ENCODE measurements at regions not wholly inside any gene's neighbourhood (a gene's known extent, or its start where the extent isn't known, plus 50 kb on each side); places are given as distances from the start of the nearest gene placed in this dataset.

DNA sequence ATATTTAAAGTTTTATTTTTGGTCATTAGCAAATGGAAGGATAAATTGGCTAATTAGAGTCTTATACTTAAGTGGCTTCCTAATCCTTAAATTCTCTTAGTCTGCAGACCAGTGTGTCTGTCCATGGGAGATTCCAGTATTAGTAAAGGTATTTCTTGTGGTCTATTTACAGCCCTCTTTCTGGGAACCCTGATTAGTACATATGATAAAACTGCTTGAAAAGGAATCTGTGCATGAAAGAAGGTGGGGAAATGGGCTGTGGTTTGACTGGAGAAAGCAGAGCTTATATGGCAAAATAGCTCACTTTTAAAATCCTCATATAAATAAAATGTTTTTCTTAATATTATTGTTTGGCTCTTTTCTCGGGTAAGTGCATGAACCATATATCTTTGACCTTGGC lies 124.5 kb upstream of the RHOBTB1 start:
- Histone ChIP-seq H3K9ac (ENCODE audit: low read length) (no peak overlapping the region), H3K4me2 (ENCODE audit: low read depth, low read length, poor library complexity, severe bottlenecking) (no peak overlapping the region), H3K36me3 (ENCODE audit: low read length) (no peaks in the 10 kb centered on the region), H3K79me2 (ENCODE audit: insufficient read depth, low read length) (no peaks in the 10 kb centered on the region), H3K9me2 (replicated peaks; ENCODE audit: insufficient read depth, low read length) (no peaks in the 10 kb centered on the region), H3K27me3 (ENCODE audit: low read length) (no peaks in the 10 kb centered on the region), H4K20me1 (ENCODE audit: low read depth, low read length) (no peaks in the 10 kb centered on the region), H3K9me3 (ENCODE audit: insufficient read depth, low read length) (no peaks in the 10 kb centered on the region), H3K27ac (ENCODE audit: low read depth, low read length) (no peak overlapping the region), H2AFZ (ENCODE audit: low read depth, low read length, severe bottlenecking) (no peak overlapping the region), H3K4me3 (ENCODE audit: insufficient read depth, low read length, poor library complexity, severe bottlenecking) (no peak overlapping the region), H3F3A (ENCODE audit: insufficient read depth) (no peaks in the 10 kb centered on the region)
- TF ChIP-seq, protein P1, sequence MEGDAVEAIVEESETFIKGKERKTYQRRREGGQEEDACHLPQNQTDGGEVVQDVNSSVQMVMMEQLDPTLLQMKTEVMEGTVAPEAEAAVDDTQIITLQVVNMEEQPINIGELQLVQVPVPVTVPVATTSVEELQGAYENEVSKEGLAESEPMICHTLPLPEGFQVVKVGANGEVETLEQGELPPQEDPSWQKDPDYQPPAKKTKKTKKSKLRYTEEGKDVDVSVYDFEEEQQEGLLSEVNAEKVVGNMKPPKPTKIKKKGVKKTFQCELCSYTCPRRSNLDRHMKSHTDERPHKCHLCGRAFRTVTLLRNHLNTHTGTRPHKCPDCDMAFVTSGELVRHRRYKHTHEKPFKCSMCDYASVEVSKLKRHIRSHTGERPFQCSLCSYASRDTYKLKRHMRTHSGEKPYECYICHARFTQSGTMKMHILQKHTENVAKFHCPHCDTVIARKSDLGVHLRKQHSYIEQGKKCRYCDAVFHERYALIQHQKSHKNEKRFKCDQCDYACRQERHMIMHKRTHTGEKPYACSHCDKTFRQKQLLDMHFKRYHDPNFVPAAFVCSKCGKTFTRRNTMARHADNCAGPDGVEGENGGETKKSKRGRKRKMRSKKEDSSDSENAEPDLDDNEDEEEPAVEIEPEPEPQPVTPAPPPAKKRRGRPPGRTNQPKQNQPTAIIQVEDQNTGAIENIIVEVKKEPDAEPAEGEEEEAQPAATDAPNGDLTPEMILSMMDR (IDR thresholded peaks at IDR 0.05; ENCODE audit: insufficient read depth, low read length, poor library complexity, severe bottlenecking) = no peak
- TF ChIP-seq EZH2phosphoT487 (conservative IDR thresholded peaks at IDR 0.05; ENCODE audit: low read length) = no peak

DNA sequence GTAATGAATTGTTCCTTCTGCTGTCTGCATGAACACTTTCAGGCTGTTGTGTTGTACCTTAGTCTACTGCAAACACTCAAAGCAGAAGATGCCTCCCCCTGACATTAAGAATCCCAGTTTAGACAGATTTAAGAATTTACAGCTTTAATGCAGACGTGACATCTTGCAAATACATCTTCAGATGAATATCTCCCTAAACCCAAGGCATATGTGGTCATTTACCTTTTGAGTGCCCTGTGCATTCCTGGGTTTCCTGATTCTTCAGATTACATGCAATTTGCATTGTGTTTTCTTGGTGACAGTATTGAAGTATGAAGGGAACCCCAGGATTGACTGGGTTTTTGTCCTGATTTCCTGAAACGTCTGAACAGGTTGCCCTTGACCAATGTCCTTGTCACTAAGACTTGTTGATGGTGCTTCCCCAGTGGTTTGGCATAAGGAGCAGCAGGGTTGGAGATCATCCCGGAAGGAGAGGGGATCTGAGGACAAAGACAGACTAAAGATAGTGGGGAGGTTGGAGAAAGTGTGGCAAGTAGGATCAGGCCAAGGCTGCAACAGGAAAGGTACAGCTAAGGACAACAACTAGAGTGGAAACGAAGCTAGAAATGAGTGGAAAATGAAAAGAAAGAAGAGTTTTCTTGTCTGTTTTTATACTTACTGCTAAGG lies 123.8 kb upstream of the RHOBTB1 start:
- no peaks in the 10 kb centered on the region for H3K27me3 ChIP-seq (ENCODE audit: low read length)

DNA sequence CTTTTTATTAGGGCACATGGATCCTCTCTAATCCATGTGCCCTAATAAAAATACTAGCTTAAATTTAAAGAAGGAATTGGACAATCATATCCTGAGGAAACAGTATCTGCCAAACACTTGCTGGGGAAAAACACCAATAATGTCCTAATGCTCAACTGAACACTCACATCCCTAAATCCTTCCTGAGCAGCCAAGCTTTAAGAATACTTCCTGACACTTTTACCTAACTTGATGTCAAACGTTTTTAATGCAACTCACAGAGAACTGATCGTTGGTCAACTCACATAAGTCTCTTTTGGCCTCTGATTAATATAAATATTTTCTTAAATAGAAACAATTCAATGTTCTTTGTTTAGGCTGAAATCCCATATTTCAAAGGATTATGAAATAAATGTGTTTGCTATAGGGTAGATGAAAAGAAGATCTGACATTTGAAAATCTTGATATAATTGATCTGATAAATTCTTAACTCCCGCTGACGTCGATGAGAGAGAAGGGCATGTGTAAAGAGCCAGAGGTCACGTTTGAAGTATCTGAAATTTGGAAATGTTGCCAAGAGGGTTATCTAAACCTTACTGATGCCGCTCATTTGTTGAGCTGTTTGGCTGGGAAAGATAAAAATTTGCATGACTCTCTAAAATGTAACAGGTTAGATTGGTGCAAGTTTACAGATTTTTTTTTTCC lies 122.8 kb upstream of the RHOBTB1 start:
- H3F3A ChIP-seq (ENCODE audit: insufficient read depth) = no peaks in the 10 kb centered on the region
- no peak overlapping the region for H3K9ac ChIP-seq (ENCODE audit: low read length)
- no peaks in the 10 kb centered on the region for H3K36me3 ChIP-seq (ENCODE audit: low read length)
- H3K27ac ChIP-seq (ENCODE audit: low read depth, low read length) = no peak overlapping the region
- H2AFZ ChIP-seq (ENCODE audit: low read depth, low read length, severe bottlenecking) = no peak overlapping the region
- no peak overlapping the region for H3K4me3 ChIP-seq (ENCODE audit: insufficient read depth, low read length, poor library complexity, severe bottlenecking)
- H3K4me2 ChIP-seq (ENCODE audit: low read depth, low read length, poor library complexity, severe bottlenecking) = no peak overlapping the region
- H3K9me2 ChIP-seq (replicated peaks; ENCODE audit: insufficient read depth, low read length) = no peaks in the 10 kb centered on the region
- H3K79me2 ChIP-seq (ENCODE audit: insufficient read depth, low read length) = no peaks in the 10 kb centered on the region
- H4K20me1 ChIP-seq (ENCODE audit: low read depth, low read length) = no peaks in the 10 kb centered on the region
- TF ChIP-seq EZH2phosphoT487 (conservative IDR thresholded peaks at IDR 0.05; ENCODE audit: low read length) = no peak
- TF ChIP-seq, protein P1 (IDR thresholded peaks at IDR 0.05; ENCODE audit: insufficient read depth, low read length, poor library complexity, severe bottlenecking) = no peak
- H3K27me3 ChIP-seq (ENCODE audit: low read length) = no peaks in the 10 kb centered on the region
- H3K9me3 ChIP-seq (ENCODE audit: insufficient read depth, low read length) = no peaks in the 10 kb centered on the region

More for the DNA sequence above, 123.8 kb upstream of the RHOBTB1 start:
- Histone ChIP-seq H3K9me3 (ENCODE audit: insufficient read depth, low read length) (no peaks in the 10 kb centered on the region), H3K27ac (ENCODE audit: low read depth, low read length) (no peak overlapping the region), H3K9ac (ENCODE audit: low read length) (no peak overlapping the region), H3K79me2 (ENCODE audit: insufficient read depth, low read length) (no peaks in the 10 kb centered on the region), H3K9me2 (replicated peaks; ENCODE audit: insufficient read depth, low read length) (no peaks in the 10 kb centered on the region), H3F3A (ENCODE audit: insufficient read depth) (no peaks in the 10 kb centered on the region), H3K4me3 (ENCODE audit: insufficient read depth, low read length, poor library complexity, severe bottlenecking) (no peak overlapping the region), H3K4me2 (ENCODE audit: low read depth, low read length, poor library complexity, severe bottlenecking) (no peak overlapping the region), H3K36me3 (ENCODE audit: low read length) (no peaks in the 10 kb centered on the region), H4K20me1 (ENCODE audit: low read depth, low read length) (no peaks in the 10 kb centered on the region), H2AFZ (ENCODE audit: low read depth, low read length, severe bottlenecking) (no peak overlapping the region)
- TF ChIP-seq, protein P1 (IDR thresholded peaks at IDR 0.05; ENCODE audit: insufficient read depth, low read length, poor library complexity, severe bottlenecking) = no peak
- no peak for TF ChIP-seq EZH2phosphoT487 (conservative IDR thresholded peaks at IDR 0.05; ENCODE audit: low read length)

Measured in SU-DHL-6 (cell line).